ENCODE measurements at regions not wholly inside any gene's neighbourhood (a gene's known extent, or its start where the extent isn't known, plus 50 kb on each side); places are given as distances from the start of the nearest gene placed in this dataset.

- no peak for DNase-seq (ENCODE audit: low read depth, low spot score)
Observed at GRCh38 chrX:45749375-45749774, 548.7 kb upstream of the DIPK2B start.

DNA sequence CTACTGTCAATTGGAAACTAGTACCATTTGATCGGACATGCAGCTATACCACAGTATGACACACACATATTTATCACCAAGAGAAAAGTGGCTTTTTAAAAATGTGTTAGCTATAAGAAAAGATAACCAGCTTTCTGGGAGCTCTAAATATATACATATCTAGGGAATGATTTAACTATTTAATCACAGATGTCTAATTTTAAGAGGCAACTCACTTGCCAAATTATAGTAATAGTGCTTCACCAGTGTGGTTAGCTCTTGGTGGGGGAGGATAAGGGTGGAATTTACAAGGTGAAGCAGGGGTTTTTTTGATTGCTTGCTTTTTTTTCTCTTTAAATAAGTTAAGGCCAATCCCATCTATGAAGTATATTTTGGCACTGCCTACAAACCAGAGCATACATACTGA, 547.7 kb upstream of the DIPK2B start:
- DNase-seq (ENCODE audit: low read depth, low spot score), result no peak

DNA sequence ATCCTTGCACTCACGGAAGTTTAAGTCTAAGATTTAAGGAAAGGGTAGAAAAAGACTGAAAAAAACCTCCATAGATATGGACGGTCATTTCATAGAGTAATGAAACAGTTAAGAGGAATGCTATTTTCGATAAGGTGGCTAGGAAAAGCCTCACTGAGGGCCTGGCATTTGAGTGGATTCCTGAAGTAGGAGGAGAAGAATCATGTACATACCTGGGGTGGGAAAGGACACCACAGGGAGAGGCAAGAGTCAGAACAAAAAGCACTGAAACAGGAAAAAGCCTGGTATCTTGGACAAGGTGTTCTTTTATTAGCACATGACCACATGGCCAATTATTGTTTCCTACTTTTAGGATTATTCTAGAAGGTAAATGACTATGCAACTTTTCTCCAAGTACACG, 547.2 kb upstream of the DIPK2B start:
- DNase-seq (ENCODE audit: low read depth, low spot score), result no peak

DNA sequence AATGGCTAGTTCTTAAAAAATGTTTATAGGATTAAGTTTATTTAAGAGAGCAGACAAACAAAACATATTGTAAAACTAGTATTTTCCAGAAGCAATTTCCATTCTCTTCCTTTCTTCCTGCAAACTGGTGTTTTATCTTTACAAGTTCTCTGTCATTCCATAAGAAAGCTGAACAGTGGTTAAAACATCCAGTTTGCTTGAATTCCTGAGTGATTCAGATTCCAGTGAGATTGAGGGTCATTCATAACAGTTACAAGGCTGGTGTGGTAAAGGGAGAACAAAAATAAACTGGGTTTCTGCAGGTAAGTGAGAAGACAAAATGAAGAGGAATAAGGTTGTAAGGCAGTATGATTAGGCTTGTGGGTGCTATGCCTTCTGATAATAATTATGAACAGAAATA, 544.8 kb upstream of the DIPK2B start:
- no peak for DNase-seq (ENCODE audit: low read depth, low spot score)

- DNase-seq (ENCODE audit: low read depth, low spot score), result no peak
Observed at GRCh38 chrX:45743906-45744625, 543.4 kb upstream of the DIPK2B start.

DNA sequence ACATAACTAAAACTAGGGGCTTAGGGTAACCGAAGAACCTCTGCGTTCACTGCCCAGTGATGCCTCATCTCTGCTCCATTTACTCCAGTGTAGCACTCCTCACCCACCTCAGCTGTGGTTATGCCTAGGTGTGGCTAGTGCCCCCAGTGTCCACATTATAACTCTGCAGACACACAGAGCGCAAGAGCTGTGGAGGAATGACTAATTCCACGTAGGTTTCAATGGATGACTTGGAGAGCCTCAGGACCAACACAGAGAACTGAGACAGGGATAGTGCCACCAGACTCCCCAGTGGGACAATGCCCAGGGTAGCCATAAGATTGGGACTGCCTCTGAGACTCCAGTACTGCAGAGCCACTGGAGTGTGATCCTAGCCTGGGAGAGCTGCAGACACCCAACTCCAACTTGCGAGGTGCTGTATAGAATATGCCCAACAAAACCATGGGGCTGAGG, 542.4 kb upstream of the DIPK2B start:
- no peak for DNase-seq (ENCODE audit: low read depth, low spot score)

- no peak for DNase-seq (ENCODE audit: low read depth, low spot score)
Observed at GRCh38 chrX:45740291-45740690, 539.6 kb upstream of the DIPK2B start.

GRCh38 chrX:45735571-45735970, 534.9 kb upstream of the DIPK2B start:
- DNase-seq (ENCODE audit: low read depth, low spot score), result no peak

DNA sequence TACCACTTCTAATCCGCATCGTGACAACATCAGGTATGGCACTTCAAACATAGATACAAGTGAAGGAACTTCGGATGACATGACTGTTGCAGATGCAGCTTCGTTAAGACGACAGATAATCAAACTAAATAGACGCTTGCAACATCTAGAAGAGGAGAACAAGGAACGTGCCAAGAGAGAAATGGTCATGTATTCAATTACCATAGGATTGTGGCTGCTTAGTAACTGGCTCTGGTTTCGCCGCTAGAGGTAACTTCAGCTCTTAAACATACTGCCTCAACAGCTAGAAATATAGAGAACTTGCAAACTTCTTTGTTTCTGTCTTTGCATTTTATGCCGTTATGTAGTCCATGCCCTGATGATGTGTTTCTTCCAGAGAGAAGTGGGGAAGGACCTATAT, 530.8 kb upstream of the DIPK2B start:
- no peak for DNase-seq (ENCODE audit: low read depth, low spot score)

- DNase-seq (ENCODE audit: low read depth, low spot score), result no peak
Observed at GRCh38 chrX:45727761-45728160, 527.1 kb upstream of the DIPK2B start.

GRCh38 chrX:45722471-45722870, 521.8 kb upstream of the DIPK2B start:
- DNase-seq (ENCODE audit: low read depth, low spot score), result no peak

- no peak for DNase-seq (ENCODE audit: low read depth, low spot score)
Observed at GRCh38 chrX:45719751-45720501, 519.2 kb upstream of the DIPK2B start.

- no peak for DNase-seq (ENCODE audit: low read depth, low spot score)
Observed at GRCh38 chrX:45718676-45719075, 518.0 kb upstream of the DIPK2B start.

DNA sequence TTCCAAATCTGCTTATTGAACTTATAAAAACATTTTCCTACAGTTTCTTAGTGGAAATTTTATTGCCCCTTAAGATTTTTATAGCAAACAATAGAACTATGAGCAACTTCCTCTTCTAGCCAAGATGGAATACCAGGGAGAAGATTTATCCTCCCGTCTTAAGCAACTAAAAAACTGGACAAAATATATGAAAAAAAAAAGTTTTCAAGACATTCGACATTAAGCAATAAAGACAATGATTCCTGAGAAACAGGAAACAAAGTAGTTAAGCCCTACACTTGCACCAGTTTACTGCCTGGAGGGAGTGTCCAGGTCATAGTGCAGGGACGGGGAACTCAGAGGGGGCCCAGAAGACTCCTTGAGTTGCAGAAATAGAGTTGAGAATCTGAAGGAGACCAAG, 516.1 kb upstream of the DIPK2B start:
- DNase-seq (ENCODE audit: low read depth, low spot score), result no peak

- DNase-seq (ENCODE audit: low read depth, low spot score), result no peak
Observed at GRCh38 chrX:45715748-45716147, 515.1 kb upstream of the DIPK2B start.

GRCh38 chrX:45714866-45715265, 514.2 kb upstream of the DIPK2B start:
- no peak for DNase-seq (ENCODE audit: low read depth, low spot score)

DNA sequence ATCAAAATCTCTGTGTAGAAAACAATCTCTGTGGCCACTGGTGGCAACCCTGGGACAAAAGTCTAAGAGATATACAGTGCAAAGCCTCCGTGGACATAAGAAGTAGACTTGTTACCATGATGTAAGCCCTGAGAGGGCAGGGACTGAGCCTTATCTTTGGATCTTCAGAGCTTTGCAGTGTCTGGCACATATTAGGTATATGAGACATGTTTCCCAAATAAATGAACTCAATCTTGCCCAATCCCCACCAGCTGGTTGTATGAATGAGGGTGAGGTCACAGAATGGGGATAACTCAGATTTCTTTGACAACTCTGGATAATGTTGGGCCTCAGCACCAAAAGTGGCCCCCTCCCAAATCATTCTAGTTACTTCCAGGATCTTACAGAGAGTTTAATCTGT, 511.4 kb upstream of the DIPK2B start:
- DNase-seq (ENCODE audit: low read depth, low spot score), result no peak

- DNase-seq (ENCODE audit: low read depth, low spot score), result no peak
Observed at GRCh38 chrX:45711231-45711630, 510.6 kb upstream of the DIPK2B start.

GRCh38 chrX:45710081-45710801, 509.6 kb upstream of the DIPK2B start:
- peak; percentile 12 for DNase-seq (ENCODE audit: low read depth, low spot score)

- no peak for DNase-seq (ENCODE audit: low read depth, low spot score)
Observed at GRCh38 chrX:45709381-45709780, 508.7 kb upstream of the DIPK2B start.

- DNase-seq (ENCODE audit: low read depth, low spot score), result no peak
Observed at GRCh38 chrX:45699158-45699557, 498.5 kb upstream of the DIPK2B start.

DNA sequence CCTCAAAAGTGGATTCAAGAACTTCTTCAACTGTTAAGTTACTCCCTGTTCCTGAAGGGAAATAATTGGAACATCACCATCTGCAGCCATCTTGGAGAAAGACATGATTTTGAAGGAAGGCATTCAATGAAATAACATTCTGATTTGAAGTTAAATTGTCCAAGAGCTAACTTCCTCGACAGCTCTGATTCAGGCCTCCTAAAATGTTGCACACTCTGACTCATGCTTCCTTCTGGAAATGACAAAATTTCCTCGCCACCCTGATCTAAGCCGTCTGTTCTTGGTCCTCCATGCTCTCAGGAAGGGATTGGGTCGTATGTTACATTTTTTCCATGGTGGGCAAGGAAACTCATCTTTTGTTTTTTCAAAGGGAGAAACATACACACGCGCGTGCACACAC, 496.9 kb upstream of the DIPK2B start:
- DNase-seq (ENCODE audit: low read depth, low spot score), result no peak

GRCh38 chrX:45696736-45697135, 496.1 kb upstream of the DIPK2B start:
- DNase-seq (ENCODE audit: low read depth, low spot score), result no peak
